HG03565 (cell line): ENCODE measurements at regions not wholly inside any gene's neighbourhood (a gene's known extent, or its start where the extent isn't known, plus 50 kb on each side); places are given as distances from the start of the nearest gene placed in this dataset.

Experiments
- ATAC-seq: cut with Tn5 transposase; IDR thresholded peaks from one replicate; pipeline ENCODE4 v1.9.1; 2021; ENCODE audit warnings: mild to moderate bottlenecking, moderate library complexity; ENCODE audit not compliant: unreplicated experiment

DNA sequence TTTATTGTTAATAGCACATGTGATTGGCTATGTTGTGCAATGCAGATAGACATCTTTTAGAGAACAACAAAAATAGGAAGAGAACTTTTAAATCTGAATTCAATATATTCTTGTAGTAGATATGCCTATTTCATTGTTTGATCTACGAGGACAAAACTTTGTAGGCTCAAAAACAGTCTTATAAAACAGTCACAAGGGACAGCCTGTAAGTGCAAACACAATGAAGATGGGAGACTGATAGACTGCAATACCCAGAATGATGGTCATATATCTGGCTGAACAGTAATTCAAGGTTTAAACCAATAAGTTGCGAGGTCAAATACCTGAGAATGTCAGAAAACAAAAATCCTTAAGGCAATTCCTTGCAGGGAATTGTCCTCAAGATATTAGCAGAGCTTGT lies 1342.9 kb upstream of the ADGRB3 start:
- no peak for ATAC-seq

DNA sequence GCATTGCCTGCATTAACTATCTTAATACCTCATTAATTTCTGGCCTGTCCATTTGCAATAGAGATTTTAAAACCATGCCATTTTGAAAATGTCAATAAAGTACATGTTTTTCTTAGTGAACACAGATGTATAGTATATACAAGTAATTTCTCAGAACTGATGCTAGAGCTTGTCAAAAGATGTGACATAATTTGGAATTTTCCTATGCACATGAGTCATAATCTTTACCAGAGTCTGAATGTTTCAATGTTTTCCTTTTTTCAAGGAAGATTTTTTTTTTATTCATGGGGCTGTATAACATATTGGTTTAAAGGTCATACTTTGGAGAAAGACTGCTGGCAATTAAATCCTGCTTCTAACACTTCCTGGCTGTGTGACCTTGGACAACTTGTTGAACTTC lies 1347.5 kb upstream of the ADGRB3 start:
- ATAC-seq: no peak

DNA sequence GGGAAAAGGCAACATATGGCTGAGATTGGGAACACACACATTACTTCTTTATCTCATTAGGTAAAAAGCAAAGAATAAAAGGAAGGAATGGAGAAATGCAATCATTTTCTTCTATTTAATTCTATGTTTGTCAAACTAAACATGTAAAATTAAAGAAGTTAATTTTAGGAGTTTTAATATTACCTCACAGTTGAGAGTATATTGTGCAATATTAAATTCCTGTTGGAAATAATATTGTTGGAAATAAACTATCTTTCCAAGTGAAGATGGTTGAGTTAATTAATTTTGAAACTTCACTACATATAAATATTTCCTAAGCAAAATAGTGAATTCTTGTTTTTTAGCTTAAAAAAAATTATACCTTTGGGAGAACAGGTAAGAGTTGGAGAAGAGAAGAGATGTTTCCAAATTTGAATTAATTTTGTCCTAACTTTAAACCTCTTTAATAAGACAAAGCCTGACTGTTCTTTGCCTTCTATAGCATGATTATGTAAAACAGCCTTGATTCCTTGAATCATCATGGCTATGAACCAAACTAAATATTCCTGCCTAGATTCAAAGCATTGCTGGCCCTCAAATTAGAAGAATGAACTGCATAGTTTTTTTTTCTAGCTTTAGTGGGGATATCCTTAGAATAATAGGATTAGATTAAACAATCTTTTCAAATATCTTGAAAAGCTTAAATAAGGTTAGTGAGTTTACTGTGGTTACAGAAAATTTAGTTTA lies 1349.1 kb upstream of the ADGRB3 start:
- no peak for ATAC-seq

DNA sequence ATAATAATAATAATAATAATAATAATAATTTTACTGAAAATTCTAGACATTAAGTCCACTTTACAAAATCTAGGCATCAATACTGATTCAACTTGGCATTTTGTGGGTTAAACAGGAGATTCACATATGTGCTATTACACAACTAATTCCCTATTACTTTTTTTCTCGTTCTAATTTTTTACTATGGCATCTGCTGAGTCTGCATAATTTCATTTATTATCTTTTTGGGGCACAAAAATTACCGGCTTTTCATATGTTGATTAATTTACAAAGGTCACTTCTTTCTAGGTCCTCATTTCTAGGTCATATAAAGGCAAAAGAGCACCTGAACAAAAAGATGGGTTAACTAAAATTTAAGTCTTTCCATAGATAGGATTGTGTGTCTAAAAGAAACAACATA lies 1357.8 kb upstream of the ADGRB3 start:
- ATAC-seq: no peak

DNA sequence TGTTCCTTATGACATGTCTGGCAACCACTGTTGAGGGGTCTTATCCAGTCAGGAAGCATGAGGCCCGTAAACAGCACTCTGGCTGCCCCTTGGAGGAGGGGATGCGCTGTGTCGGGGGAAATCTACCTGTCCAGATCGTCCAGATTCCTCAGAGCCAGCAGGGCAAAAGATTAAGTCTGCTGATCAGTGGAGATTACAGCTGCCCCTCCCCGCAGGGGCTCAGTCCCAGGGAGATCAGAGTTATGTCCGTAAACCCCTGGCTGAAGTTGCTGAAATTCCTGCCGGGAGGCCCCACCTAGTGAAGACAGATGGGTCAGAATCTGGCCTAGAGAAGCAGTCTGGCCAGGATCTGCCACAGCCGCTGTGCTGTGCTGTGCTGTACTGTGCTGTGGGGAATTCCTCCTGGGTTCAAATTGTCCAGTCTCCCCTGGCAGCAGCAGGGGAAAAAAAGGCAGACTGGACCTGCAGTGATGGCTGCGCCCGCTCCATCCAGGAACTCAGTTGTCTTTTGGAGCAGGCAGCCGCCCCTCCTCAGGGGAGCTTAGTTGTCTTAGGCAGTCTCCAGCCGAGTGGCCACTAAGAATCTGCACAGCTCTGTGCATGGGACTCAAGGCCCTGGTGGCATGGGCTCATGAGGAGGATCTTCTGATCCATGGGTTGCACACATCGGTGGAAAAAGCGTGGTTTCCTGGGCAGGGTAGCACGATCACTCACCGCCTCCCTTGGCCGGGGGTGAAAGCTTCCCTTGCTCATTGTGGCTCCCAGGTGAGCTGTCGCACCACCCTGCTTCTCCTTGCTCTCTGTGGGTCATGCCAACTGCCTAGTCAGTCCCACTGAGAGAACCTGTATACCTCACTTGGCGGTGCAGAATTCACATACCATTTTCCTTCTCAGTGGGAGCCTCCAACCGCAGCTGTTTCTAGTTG lies 1368.8 kb upstream of the ADGRB3 start:
- ATAC-seq: no peak

DNA sequence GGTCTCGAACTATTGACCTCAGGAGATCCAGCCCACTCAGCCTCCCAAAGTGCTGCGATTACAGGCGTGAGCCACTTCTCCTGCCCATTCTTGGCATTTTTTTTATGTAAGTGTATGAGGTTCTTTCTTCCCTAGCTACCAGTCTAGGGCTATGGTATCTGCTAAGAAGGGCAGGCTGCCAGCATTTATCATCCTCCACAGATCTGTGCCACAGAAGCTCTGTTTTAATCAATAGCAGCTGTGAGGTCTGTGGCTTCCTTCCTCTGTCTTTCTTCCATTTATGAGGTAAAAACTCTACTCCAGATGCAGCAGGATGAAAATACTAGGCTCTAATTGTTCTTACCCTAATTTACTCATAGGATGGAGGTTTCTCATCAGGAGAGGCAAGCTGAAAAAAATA lies 1382.4 kb upstream of the ADGRB3 start:
- ATAC-seq: no peak

DNA sequence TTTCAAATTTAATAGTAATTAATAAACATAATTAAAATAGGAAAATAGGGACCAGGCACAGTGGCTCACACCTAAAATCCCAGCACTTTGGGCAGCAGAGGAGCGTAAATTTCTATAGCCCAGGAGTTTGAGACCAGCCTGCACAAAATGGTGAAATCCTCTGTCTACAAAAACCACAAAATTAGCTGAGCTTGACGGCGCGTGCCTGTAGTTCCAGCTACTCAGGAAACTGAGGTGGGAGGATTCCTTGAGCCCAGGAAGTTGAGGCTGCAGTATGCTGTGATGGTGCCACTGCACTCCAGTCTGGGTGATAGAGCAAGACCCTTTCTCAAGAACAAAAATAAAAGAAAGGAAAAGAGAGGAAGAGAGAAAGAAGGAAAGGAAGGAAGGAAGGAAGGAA lies 1387.0 kb upstream of the ADGRB3 start:
- no peak for ATAC-seq

DNA sequence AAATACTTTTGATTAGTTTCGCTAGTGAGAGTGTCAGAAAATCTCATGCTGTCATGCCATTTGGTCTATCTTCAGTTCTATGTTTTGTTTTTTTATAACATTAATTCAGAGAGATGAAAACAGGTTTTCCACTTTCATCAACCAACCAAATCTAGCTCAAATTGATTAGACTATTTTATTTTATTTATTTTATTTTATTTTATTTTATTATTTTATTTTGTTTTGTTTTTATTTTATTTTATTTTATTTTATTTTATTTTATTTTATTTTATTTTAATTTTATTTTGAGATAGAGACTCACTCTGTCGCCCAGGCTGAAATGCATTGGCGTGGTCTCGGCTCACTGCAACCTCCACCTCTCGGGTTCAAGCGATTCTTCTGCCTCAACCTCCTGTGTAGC lies 1391.0 kb upstream of the ADGRB3 start:
- no peak for ATAC-seq

DNA sequence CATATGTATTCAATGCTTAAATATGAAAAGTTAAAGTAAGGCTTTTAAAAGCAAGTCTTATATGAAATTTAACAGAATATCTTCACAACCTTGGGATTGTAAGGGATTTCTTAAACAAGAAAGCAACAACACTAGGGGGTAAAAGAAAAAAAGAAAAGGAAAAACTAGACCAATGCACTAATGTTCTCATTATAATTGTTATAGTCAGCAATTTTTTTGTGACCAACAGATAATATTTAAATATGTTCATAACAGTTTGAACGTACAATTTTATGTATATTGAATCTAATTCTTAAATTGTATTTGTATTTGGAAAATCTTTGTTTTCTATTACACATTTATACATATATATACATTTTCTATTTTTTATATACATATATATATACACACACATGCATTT lies 1397.8 kb upstream of the ADGRB3 start:
- ATAC-seq: no peak

DNA sequence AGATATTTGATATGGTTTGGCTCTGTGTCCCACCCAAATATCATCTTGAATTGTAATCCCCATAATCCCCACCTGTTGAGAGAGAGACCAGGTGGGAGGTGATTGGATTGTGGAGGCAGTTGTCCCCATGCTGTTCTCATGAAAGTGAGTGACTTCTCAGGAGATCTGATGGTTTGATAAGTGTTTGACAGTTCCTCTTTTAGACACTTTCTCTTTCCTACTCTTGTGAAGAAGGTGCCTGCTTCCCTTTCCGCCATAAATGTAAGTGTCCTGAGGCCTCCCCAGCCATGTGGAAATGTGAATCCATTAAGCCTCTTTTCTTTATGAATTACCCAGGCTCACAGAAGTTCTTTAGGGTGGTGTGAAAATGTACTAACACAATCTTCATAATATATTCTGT lies 1404.0 kb upstream of the ADGRB3 start:
- ATAC-seq: no peak

DNA sequence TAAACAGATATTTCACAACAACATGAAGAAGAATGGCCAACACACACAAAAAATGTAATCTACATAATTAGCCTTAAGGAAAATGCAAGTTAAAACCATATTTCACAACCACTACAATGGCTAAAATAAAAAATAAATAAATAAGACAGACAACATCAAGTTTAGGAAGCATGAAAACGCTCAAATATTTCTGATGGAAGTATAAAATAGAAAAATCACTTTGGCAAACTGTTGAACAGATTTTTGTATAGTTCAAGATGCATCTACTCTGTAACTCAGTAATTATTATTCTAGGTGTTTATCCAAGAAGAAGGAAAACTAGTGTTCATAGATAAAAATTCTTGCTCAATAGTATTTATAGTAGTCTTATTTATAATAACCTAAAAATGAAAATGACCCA lies 1410.1 kb upstream of the ADGRB3 start:
- ATAC-seq: no peak

DNA sequence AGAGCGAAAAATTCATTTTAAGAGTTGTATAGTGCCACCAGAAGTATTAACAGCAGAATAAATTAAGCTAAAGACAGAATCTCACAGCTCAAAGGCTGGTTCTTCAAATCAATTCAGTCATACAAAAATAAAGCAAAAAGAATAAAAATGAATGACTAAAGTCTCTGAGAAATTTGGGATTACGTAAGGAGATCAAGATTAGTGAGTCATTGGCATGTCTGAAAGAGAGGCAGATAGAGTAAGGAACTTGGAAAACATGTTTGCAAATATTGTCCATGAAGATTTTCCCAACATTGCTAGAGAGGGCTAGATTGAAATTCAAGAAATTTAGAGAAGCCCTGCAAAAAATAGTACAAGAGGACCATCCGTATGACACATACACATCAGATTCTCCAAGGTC lies 1413.9 kb upstream of the ADGRB3 start:
- no peak for ATAC-seq

DNA sequence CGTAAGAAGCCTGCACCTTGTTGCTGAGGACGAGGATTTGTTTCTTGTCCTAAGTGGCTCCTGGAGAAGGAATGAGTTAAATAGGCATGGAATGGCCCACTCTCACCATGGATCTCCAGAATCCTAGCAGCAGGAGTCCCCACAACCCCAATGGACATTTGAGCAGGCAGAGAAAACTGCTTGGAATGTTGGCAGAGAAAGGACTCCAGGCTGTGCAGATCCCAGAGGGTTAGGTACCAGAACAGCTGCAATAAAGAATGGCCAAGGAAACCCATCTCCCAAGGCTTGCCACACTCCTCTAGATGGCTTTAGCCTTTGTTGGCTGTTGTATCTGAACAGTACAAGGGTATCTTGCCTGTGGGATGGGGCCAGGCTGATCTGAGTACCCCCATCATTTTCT lies 1415.7 kb upstream of the ADGRB3 start:
- ATAC-seq: no peak

DNA sequence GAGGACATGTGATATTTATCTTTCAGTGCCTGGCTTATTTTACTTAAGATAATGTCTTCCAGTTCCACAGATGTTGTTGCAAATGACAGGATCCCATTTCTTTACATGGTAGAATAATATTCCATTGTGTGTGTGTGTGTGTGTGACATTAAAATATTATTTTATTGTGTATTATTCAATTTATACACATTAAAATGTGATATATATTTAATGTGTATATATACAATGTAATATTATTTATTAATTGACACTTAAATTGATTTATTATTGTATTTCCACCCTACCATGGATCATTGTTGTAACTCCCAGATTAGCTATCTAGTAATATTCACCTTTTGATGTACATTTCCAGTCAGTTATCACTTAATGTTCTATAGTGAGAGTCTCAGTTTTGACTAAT lies 1422.5 kb upstream of the ADGRB3 start:
- ATAC-seq: no peak

DNA sequence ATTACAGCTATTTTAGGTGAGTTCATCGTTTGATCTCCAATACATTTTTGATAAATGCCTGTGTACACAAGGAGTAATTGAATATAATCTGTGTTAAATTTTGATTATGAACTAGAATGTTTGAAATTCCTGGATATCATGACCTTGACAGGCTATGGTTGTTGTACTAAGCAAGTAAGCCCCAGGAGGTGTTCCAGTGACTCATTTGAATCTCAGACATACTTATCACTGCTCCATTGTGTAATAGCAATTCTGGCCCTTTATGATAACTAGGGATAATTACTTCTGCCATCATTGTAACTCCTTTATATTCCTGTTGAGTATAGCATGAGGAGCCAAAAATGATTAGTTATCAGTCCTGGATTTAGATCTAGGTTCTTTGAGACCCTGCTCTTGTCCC lies 1424.6 kb upstream of the ADGRB3 start:
- ATAC-seq: no peak

DNA sequence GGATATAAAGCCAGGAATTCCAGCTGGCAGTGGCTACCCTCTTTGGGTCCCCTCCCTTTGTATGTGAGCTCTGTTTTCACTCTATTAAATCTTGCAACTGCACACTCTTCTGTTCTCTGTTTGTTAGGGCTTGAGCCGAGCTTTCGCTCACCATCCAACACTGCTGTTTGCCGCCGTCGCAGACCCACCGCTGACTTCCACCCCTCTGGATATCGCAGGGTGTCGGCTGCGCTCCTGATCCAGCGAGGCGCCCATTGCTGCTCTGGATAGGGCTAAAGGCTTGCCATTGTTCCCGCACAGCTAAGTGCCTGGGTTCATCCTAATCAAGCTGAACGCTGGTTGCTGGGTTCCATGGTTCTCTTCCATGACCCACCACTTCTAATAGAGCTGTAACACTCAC lies 1433.5 kb upstream of the ADGRB3 start:
- no peak for ATAC-seq

DNA sequence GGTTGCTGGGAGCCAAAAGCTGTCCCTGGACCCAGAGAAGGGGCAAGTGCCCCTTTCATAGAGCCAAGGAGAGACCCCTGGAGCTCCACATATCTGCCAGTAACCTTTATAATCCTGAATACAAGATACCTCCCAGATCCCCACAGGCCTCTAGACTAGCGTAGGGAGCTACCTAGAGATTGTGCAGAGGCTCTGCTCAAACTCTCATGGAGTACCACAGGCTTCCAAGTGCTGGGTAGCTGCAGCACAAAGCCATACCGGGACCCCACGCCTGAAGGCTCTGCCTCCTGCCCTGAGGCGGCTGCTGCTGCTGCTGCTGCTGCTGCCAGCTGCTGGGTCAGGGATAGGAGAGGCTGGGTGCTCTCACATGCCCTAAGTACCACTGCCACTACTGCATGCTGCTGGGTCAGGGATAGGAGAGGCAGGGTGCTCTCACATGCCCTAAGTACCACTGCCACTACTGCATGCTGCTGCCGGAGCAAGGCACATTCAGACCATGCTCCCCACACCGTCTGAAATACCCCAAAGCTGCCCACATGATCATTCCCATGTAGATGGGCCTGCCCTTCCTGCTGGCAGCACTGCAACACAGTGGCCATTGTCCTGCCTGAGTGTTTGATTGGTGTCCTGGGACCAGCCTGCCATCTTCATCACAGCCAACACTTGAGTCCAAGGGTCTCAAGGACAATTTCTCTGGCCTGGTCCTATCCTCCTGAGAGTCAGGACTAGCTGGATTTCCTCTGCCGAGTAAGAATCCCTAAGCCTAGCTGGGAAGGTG lies 1434.3 kb upstream of the ADGRB3 start:
- no peak for ATAC-seq

DNA sequence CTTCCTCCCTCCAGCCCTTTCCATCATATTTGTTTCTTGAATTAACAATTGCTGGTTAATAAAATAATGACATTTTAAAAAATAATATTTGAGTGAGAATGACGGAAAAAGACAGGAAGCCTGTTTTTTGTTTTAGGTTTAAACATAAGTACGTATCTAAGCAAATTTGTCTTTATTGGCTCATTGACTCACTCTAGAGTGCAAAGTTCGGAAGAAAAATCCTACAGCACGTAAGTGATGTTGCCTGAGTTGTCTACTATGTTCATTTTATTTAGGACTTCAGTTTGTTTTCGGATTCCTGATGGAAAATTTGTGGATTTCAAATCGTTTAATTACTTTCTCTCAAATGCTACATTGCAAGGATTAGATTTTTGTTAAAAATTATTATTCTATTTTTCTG lies 1435.7 kb upstream of the ADGRB3 start:
- ATAC-seq: no peak

DNA sequence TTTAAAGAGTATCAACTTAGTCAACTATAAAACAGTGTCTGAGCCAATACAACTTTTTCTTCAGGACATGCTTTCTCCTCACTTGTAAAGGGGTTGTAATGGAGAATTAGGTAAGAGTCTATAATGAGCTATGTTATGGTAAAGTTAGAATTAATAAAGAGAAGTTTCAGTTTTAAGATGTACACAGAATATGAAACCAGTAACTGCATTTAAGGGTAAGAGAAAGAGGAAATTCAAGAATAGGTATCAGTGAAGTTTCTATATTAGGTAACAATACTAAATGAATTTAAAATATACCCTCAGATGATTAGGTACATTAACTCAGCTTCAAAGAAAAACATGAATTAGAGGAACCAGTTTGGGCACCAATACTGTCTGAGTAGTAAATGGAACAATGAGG lies 1444.3 kb upstream of the ADGRB3 start:
- peak; percentile 54 for ATAC-seq

DNA sequence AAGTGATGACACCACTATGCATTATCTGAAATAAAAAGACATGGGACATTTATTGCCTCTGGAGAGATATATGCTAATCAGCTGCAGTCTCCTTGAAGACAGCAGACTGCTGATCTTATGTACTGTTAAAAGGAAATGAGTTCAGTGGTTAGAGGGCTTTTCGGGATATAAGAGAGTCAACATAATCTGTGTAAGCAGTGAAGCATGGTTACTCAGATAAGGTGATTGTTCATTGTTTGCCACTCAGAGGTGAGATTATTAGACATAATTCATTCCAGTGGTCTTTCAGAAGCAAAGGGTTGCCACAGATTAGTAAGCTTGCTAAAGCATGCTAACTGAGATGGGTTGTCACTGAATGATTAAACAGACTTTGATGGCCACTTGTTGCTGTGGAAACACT lies 1450.7 kb upstream of the ADGRB3 start:
- ATAC-seq: no peak

DNA sequence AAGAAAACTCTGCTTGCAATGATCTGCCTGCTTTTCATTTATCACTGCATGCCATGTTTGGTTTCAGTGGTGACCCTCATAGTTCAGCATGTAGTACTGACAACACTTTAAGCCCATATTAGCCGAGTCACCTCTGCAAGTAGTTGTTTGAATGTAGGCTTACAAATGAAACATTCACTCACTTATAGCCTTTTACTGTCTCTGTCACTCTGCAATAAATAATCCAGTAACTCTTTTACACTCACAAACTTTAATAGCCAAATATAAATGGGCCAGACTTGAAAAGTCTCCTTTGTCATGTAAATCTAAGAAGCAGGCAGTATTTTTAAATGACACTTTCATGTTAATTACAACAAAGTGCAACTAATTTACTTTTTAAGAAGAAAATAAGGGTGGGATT lies 1460.0 kb upstream of the ADGRB3 start:
- no peak for ATAC-seq

DNA sequence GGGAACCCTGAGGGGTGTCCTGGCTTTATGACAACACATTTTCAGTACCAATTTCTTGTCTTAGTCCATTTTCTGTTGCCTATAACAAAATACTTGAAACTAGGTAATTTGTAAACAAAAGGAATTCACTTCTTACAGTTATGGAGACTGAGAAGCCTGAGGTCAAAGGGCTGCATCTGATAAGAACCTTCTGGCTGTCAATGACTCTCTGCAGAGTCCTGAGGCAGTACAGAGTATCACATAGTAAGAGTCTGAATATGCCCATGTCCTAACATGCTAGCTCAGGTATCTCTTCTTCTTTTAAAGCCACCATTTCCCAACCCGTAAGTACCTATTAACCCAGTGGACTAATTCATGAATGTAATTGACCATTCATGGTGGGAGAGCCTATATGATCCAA lies 1458.6 kb upstream of the EYS start:
- ATAC-seq: no peak
